GM21390 (cell line): ENCODE measurements at regions not wholly inside any gene's neighbourhood (a gene's known extent, or its start where the extent isn't known, plus 50 kb on each side); places are given as distances from the start of the nearest gene placed in this dataset.

ENCODE experiments used
- ATAC-seq: cut with Tn5 transposase; IDR thresholded peaks from one replicate; pipeline ENCODE4 v1.9.1; 2021; ENCODE audit not compliant: unreplicated experiment

GRCh38 chr5:12419075-12419474 lies 514.8 kb upstream of the CTNND2 start:
- no peak for ATAC-seq

GRCh38 chr5:12413585-12413984 lies 509.3 kb upstream of the CTNND2 start:
- ATAC-seq = no peak

GRCh38 chr5:12413075-12413474 lies 508.8 kb upstream of the CTNND2 start:
- no peak for ATAC-seq

- no peak for ATAC-seq
Measured at GRCh38 chr5:12399868-12400267, 495.6 kb upstream of the CTNND2 start.

- no peak for ATAC-seq
Measured at GRCh38 chr5:12392246-12392645, 488.0 kb upstream of the CTNND2 start.

GRCh38 chr5:12385095-12385494 lies 480.8 kb upstream of the CTNND2 start:
- no peak for ATAC-seq

- no peak for ATAC-seq
Measured at GRCh38 chr5:12384005-12384404, 479.8 kb upstream of the CTNND2 start.

- ATAC-seq = no peak
Measured at GRCh38 chr5:12367973-12368372, 463.7 kb upstream of the CTNND2 start.

- no peak for ATAC-seq
Measured at GRCh38 chr5:12360218-12360617, 456.0 kb upstream of the CTNND2 start.

- no peak for ATAC-seq
Measured at GRCh38 chr5:12358371-12359090, 454.3 kb upstream of the CTNND2 start.

GRCh38 chr5:12357626-12358025 lies 453.4 kb upstream of the CTNND2 start:
- no peak for ATAC-seq

GRCh38 chr5:12354686-12355085 lies 450.4 kb upstream of the CTNND2 start:
- ATAC-seq = no peak

GRCh38 chr5:12343558-12343957 lies 439.3 kb upstream of the CTNND2 start:
- no peak for ATAC-seq

- ATAC-seq = no peak
Measured at GRCh38 chr5:12335938-12336337, 431.7 kb upstream of the CTNND2 start.

- ATAC-seq = no peak
Measured at GRCh38 chr5:12332480-12332879, 428.2 kb upstream of the CTNND2 start.

- ATAC-seq = no peak
Measured at GRCh38 chr5:12330993-12331588, 426.8 kb upstream of the CTNND2 start.

- ATAC-seq = no peak
Measured at GRCh38 chr5:12330381-12330780, 426.1 kb upstream of the CTNND2 start.

- no peak for ATAC-seq
Measured at GRCh38 chr5:12323637-12324229, 419.5 kb upstream of the CTNND2 start.

- no peak for ATAC-seq
Measured at GRCh38 chr5:12322042-12322441, 417.8 kb upstream of the CTNND2 start.

GRCh38 chr5:12320331-12320730 lies 416.1 kb upstream of the CTNND2 start:
- no peak for ATAC-seq

GRCh38 chr5:12316812-12317211 lies 412.6 kb upstream of the CTNND2 start:
- ATAC-seq = no peak

GRCh38 chr5:12315461-12315860 lies 411.2 kb upstream of the CTNND2 start:
- ATAC-seq = no peak
